Effector memory CD4-positive, alpha-beta T cell (primary cell): ENCODE measurements at regions not wholly inside any gene's neighbourhood (a gene's known extent, or its start where the extent isn't known, plus 50 kb on each side); places are given as distances from the start of the nearest gene placed in this dataset.

Experiments used
- DNase-seq, 3 donors: peaks; one replicate each; pipeline ENCODE4 v3.0.0-alpha.2; 2020
- H3K27ac ChIP-seq: 2 replicates; pipeline ENCODE4 v1.7.0; 2013; ENCODE audit warnings: mild to moderate bottlenecking, low read length, moderate library complexity; ENCODE audit not compliant: insufficient read depth, poor library complexity, severe bottlenecking
- H3K27me3 ChIP-seq: replicated peaks from 2 replicates; pipeline ENCODE4 v1.7.0; 2013; ENCODE audit warnings: mild to moderate bottlenecking, low read length; ENCODE audit not compliant: insufficient read depth, control insufficient read depth, poor library complexity, severe bottlenecking
- H3K36me3 ChIP-seq: 2 replicates; pipeline ENCODE4 v1.7.0; 2013; ENCODE audit warnings: mild to moderate bottlenecking, low read length, moderate library complexity; ENCODE audit not compliant: control insufficient read depth, insufficient read depth
- H3K4me1 ChIP-seq: 2 replicates; pipeline ENCODE4 v1.7.0; 2013; ENCODE audit warnings: low read length, mild to moderate bottlenecking; ENCODE audit not compliant: control insufficient read depth, insufficient read depth, poor library complexity, severe bottlenecking
- H3K4me3 ChIP-seq: 2 replicates; pipeline ENCODE4 v1.7.0; 2013; ENCODE audit warnings: low read length, low read depth, mild to moderate bottlenecking; ENCODE audit not compliant: insufficient read depth, poor library complexity, severe bottlenecking
- H3K9me3 ChIP-seq: 2 replicates; pipeline ENCODE4 v1.7.0; 2013; ENCODE audit warnings: mild to moderate bottlenecking, low read length, moderate library complexity; ENCODE audit not compliant: control insufficient read depth

- Histone ChIP-seq H3K4me3 (no peak overlapping the region), H3K27ac (no peak overlapping the region), H3K9me3 (no peaks in the 10 kb centered on the region), H3K27me3 (no peaks in the 10 kb centered on the region), H3K4me1 (no peaks in the 10 kb centered on the region), H3K36me3 (peaks cover 55% of the 10 kb centered on the region)
- no peak for DNase-seq
Observed at GRCh38 chr14:95418858-95419257, 97.6 kb downstream of the SYNE3 start.

DNA sequence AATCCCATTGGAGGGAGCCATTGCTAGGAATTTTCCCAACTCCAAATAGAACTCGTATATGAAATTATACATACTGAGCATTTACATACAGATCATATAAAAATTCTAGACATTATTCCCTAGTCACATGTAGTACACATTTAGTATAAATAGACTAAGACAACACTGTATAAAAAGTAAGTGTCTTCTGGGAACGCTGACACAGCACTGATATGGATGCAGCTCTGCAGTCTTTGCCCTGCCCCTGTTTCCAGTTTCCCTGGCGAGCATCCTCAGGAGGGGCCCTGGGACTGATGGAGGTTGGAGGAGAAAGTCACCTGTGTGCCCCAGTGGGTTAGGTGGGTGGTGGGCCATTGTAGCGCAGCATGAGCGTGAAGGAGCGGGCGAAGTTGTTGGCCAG is 97.8 kb upstream of the CLMN start:
- H3K9me3 ChIP-seq: no peaks in the 10 kb centered on the region
- H3K4me3 ChIP-seq: no peak overlapping the region
- H3K27ac ChIP-seq: no peak overlapping the region
- no peaks in the 10 kb centered on the region for H3K4me1 ChIP-seq
- no peak for DNase-seq
- peaks cover 59% of the 10 kb centered on the region for H3K36me3 ChIP-seq
- no peaks in the 10 kb centered on the region for H3K27me3 ChIP-seq

GRCh38 chr14:95415993-95416392 is 96.3 kb upstream of the CLMN start:
- Histone ChIP-seq H3K27me3 (no peaks in the 10 kb centered on the region), H3K4me1 (no peaks in the 10 kb centered on the region), H3K4me3 (no peak overlapping the region), H3K9me3 (no peaks in the 10 kb centered on the region), H3K36me3 (peaks cover 44% of the 10 kb centered on the region), H3K27ac (no peak overlapping the region)
- DNase-seq: no peak

DNA sequence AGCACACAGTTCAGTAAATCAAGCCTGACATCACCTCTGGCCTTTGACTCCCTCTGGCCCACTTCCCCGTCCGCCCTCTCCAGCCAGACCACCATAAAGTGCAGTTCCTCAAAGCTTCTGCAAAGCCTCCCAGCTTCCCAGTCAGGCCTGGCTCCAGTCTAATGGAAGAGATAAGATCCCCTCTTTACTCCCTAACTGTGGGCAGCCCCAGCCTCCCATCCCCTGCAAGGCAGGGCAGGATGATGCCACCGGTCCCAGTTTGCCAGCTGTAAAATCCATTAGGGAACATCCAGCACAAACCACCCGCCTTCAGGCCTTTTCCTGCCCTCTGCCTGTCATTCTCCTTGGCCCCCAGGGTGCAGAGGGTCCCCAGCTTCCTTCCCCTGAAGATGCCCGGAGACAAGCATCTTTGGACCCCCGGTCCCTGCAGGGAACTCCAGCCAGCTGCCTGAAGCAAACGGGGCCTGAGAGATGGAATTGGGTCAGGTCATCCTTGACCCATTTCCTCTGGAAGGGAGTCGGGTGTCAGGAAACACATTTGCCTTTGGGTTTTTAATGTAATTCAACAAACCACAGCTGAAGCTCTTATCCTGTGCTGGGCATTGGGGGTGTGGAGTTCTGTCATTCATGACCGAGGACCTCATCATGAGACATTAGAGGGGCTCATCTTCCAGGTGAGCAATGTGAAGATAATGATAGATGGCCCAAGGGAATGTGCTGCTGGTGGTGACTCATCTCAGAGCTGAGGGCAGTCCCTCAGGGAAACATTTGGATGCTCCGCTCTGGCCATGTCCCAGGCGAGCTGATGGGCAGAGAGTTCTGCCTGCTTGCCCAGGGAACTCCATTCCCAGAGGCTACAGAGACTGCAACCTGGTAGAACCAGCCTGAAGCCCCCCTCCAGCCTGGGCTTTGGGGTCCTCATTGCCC is 93.8 kb upstream of the CLMN start:
- peaks cover 30% of the 10 kb centered on the region for H3K36me3 ChIP-seq
- H3K27me3 ChIP-seq: no peaks in the 10 kb centered on the region
- no peak overlapping the region for H3K4me3 ChIP-seq
- no peak for DNase-seq
- no peak overlapping the region for H3K27ac ChIP-seq
- H3K9me3 ChIP-seq: no peaks in the 10 kb centered on the region
- H3K4me1 ChIP-seq: no peaks in the 10 kb centered on the region

DNA sequence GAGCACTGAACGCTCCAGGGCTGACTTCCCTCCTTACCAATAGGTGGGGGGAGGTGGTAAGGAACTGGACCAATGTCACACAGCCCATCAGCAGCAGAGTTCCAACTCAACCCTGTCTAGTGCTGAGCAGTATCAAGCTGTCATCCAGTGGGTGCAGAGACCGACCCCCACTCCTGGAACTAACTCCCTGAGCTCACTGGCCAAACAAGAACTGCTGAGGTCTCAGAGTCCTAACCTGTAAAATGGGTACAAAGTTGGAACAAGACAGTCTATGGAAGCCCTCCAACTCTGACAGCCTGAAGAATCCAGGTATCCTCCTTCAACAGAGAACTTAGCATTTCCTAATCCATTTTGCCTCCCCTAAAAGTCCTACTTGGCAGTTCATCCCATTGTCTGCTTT is 91.1 kb upstream of the CLMN start:
- Histone ChIP-seq H3K36me3 (peaks cover 12% of the 10 kb centered on the region), H3K27ac (no peak overlapping the region), H3K4me1 (no peaks in the 10 kb centered on the region), H3K9me3 (no peaks in the 10 kb centered on the region), H3K4me3 (no peak overlapping the region), H3K27me3 (no peaks in the 10 kb centered on the region)
- no peak for DNase-seq

DNA sequence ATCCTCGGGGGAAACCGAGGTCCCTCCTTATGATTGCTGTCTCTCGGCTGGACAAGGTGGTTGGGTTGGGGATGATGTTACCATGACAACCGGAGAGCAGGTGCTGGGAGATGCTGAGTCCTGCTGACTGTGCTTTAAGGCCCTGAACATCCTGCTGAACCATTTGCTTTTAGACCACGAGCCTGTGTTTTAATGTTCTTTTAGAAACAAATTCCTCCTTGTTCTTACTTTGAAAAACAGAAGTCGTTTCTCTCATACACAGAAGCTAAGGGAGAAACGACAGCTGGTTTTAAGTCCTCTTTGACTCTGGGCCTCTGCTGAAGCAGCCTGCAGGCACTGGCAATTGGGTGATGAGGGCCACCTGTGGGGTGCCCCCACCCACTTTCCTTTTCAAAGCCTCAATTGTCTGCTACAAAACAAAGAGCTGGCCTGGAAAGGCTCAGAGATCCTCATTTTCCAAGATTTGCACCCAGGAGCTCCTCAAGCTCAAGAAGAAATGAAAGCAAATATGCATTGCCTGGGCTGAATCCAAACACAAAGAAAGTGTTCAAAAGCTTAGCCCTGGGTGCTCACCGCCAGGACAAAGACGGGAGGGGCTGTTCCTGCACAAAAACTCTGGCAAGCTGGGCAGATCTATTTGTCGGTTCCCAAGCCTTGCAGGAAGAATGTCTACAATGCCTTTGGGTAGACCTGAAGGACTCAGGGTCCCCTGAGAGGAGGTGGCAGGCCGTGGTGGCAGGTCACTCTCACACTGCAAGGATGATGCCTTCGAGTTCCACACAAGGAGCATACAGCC is 90.0 kb upstream of the CLMN start:
- Histone ChIP-seq H3K36me3 (peaks cover 12% of the 10 kb centered on the region), H3K27me3 (no peaks in the 10 kb centered on the region)

DNA sequence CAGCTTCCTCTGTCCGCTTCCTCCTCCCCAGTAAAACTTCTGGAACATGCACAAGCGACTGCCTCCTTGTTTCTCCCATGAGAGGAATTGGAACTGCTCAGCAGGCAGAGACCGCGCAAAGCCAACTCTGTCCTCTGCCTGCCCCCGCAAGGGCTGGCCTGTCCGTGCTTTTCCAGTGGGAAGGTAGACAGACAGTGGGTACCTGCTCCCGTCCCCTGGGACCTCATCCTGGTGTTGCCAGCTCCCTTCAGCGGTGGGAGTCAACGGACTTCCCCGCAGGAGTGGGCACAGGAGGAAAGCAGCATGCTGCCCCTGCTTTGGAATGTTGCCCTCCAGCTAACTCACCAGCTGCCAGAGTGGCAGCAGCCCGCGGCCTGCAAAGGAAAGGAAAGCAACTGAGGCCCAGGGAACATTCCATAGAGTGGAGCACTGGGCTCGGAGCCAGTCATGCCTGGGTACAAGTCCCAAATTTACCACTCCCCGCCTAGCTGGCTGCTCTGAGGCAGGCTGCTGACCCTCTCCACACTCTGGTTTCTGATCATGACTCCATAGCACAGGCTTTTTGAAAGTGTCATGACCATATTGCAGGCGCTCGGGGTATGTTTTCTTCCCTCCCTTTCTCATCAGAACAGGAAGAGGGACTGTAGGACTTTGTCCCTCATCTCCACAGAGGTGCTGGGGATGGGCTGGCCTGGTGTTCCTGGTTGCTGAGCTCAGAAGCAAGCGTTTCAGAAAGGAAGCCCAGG is 89.2 kb upstream of the CLMN start:
- H3K4me1 ChIP-seq: no peaks in the 10 kb centered on the region

More for the DNA sequence above, 90.0 kb upstream of the CLMN start:
- Histone ChIP-seq H3K27ac (no peak overlapping the region), H3K4me1 (no peaks in the 10 kb centered on the region), H3K4me3 (no peak overlapping the region), H3K9me3 (no peaks in the 10 kb centered on the region)
- no peak for DNase-seq

GRCh38 chr14:95407354-95407753 is 87.6 kb upstream of the CLMN start:
- no peak for DNase-seq
- Histone ChIP-seq H3K9me3 (no peaks in the 10 kb centered on the region), H3K4me1 (no peaks in the 10 kb centered on the region), H3K27me3 (no peaks in the 10 kb centered on the region), H3K27ac (no peak overlapping the region), H3K4me3 (no peak overlapping the region), H3K36me3 (no peaks in the 10 kb centered on the region)

More for the DNA sequence above, 89.2 kb upstream of the CLMN start:
- H3K4me3 ChIP-seq: no peak overlapping the region
- H3K27me3 ChIP-seq: no peaks in the 10 kb centered on the region
- H3K27ac ChIP-seq: no peak overlapping the region
- peaks cover 12% of the 10 kb centered on the region for H3K36me3 ChIP-seq
- DNase-seq: no peak
- no peaks in the 10 kb centered on the region for H3K9me3 ChIP-seq

GRCh38 chr14:95406756-95407277 is 87.1 kb upstream of the CLMN start:
- no peaks in the 10 kb centered on the region for H3K36me3 ChIP-seq

More at GRCh38 chr14:95406756-95407277, 87.1 kb upstream of the CLMN start:
- Histone ChIP-seq H3K27ac (no peak overlapping the region), H3K27me3 (no peaks in the 10 kb centered on the region), H3K9me3 (no peaks in the 10 kb centered on the region), H3K4me3 (no peak overlapping the region), H3K4me1 (no peaks in the 10 kb centered on the region)
- DNase-seq: no peak
